BLaER1 treated with 17β-estradiol and CSF1 and Interleukin-3, amounts not matched to agents 10 nM and 100 nM (cell line): ENCODE measurements at regions not wholly inside any gene's neighbourhood (a gene's known extent, or its start where the extent isn't known, plus 50 kb on each side); places are given as distances from the start of the nearest gene placed in this dataset.
"Not testable (repeated sequence)": the region's sequence is repeated elsewhere in the genome, so short reads cannot be mapped to it uniquely, and the experiment has no call there.

Experiments
- H3K27ac ChIP-seq, 11 experiments: shearing (Covaris generic); formaldehyde crosslinking; 2 replicates each; pipeline ENCODE4 v1.8.1; 2022
- H3K27me3 ChIP-seq, 11 experiments: shearing (Covaris generic); formaldehyde crosslinking; 2 replicates each; pipeline ENCODE4 v1.8.1; 2022
- H3K36me3 ChIP-seq, 11 experiments: shearing (Covaris generic); formaldehyde crosslinking; 2 replicates each; pipeline ENCODE4 v1.8.1; 2022
- H3K4me1 ChIP-seq, 10 experiments: shearing (Covaris generic); formaldehyde crosslinking; 2 replicates each; pipeline ENCODE4 v1.8.1; 2022
- H3K4me2 ChIP-seq, 11 experiments: shearing (Covaris generic); formaldehyde crosslinking; 2 replicates each; pipeline ENCODE4 v1.8.1; 2022
- H3K4me3 ChIP-seq, 10 experiments: shearing (Covaris generic); formaldehyde crosslinking; 2 replicates each; pipeline ENCODE4 v1.8.1; 2022
- H3K9ac ChIP-seq, 11 experiments: shearing (Covaris generic); formaldehyde crosslinking; 2 replicates each; pipeline ENCODE4 v1.8.1; 2022
- H3K9me3 ChIP-seq, 11 experiments: shearing (Covaris generic); formaldehyde crosslinking; replicated peaks in 1 of 11; 2 replicates each; pipeline ENCODE4 v1.8.1; 2022
- H4K20me1 ChIP-seq, 11 experiments: shearing (Covaris generic); formaldehyde crosslinking; 2 replicates each; pipeline ENCODE4 v1.8.1; 2022
- Cebpa-rat ChIP-seq, 11 experiments: shearing (Covaris generic); IDR thresholded peaks; 2 replicates each; pipeline ENCODE4 v1.8.1; 2022

GRCh38 chr2:48189552-48190228, 124.8 kb upstream of the FOXN2 start:
- peaks cover 0 to 41% (median 0%) of the 10 kb centered on the region in 10 experiments; a peak in 6 of 20 replicates for H3K4me1 ChIP-seq
- no peak overlapping the region for H3K4me3 ChIP-seq
- H3K9ac ChIP-seq: peak overlapping the region in 3 of 11 experiments; percentile 43 to 51 (median 47); a peak in 3 of 22 replicates
- no peak for TF ChIP-seq Cebpa-rat (IDR thresholded peaks at IDR 0.05)
- no peaks in the 10 kb centered on the region for H3K36me3 ChIP-seq
- peak overlapping the region in 5 of 11 experiments; percentile 30 to 79 (median 70); a peak in 7 of 22 replicates for H3K27ac ChIP-seq
- no peaks in the 10 kb centered on the region for H3K27me3 ChIP-seq
- H3K4me2 ChIP-seq: peak overlapping the region in 3 of 11 experiments; percentile 52 to 78 (median 78); a peak in 6 of 22 replicates
- no peaks in the 10 kb centered on the region for H4K20me1 ChIP-seq
- no peaks in the 10 kb centered on the region for H3K9me3 ChIP-seq

- Histone ChIP-seq H3K9ac (peak overlapping the region in 3 of 11 experiments; percentile 43 to 51 (median 47); a peak in 4 of 22 replicates), H3K9me3 (no peaks in the 10 kb centered on the region), H3K36me3 (no peaks in the 10 kb centered on the region), H3K4me1 (peaks cover 0 to 36% (median 0%) of the 10 kb centered on the region in 10 experiments; a peak in 6 of 20 replicates), H3K27me3 (no peaks in the 10 kb centered on the region), H3K4me2 (peak overlapping the region in 3 of 11 experiments; percentile 52 to 78 (median 78); a peak in 5 of 22 replicates), H3K4me3 (no peak overlapping the region), H4K20me1 (no peaks in the 10 kb centered on the region), H3K27ac (peak overlapping the region in 5 of 11 experiments; percentile 30 to 79 (median 70); a peak in 7 of 22 replicates)
- no peak for TF ChIP-seq Cebpa-rat (IDR thresholded peaks at IDR 0.05)
Observed at GRCh38 chr2:48190230-48190629, 124.3 kb upstream of the FOXN2 start.

DNA sequence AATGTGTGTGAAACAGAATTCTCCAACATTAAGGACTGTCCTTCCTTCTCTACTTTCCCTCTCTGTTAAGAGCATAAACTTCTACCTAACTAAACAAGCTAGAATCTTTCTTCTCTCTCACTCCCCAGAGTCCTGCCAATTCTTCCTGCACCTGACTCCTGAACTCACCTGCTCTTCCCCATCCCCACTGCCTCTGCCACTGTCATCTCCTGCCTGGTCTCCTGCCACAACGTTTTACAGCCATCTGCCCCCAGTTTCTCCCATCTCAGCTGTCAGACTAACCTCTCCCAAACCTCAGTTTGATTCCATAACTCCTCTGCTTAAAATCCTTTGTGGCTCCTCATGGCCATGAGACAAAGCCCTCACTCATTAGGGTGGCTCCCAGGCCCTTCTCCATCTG, 119.8 kb upstream of the FOXN2 start:
- no peaks in the 10 kb centered on the region for H4K20me1 ChIP-seq
- 0 out of 22 replicates have a peak overlapping the region, but pooled peaks of 1 of the 11 experiments have one; percentile 11 for H3K27ac ChIP-seq
- peaks cover 0 to 60% (median 10%) of the 10 kb centered on the region in 10 experiments; a peak in 13 of 20 replicates for H3K4me1 ChIP-seq
- H3K36me3 ChIP-seq: no peaks in the 10 kb centered on the region
- H3K4me3 ChIP-seq: no peak overlapping the region
- no peak for TF ChIP-seq Cebpa-rat (IDR thresholded peaks at IDR 0.05)
- H3K4me2 ChIP-seq: peak overlapping the region in 1 of 11 experiments; percentile 6; a peak in 1 of 22 replicates
- no peaks in the 10 kb centered on the region for H3K9me3 ChIP-seq
- H3K9ac ChIP-seq: no peak overlapping the region
- H3K27me3 ChIP-seq: no peaks in the 10 kb centered on the region

GRCh38 chr2:48195169-48195568, 119.3 kb upstream of the FOXN2 start:
- H3K4me2 ChIP-seq: peak overlapping the region in 1 of 11 experiments; percentile 6; a peak in 1 of 22 replicates
- H3K4me3 ChIP-seq: no peak overlapping the region
- TF ChIP-seq Cebpa-rat (IDR thresholded peaks at IDR 0.05): no peak
- no peaks in the 10 kb centered on the region for H3K27me3 ChIP-seq
- peaks cover 0 to 59% (median 10%) of the 10 kb centered on the region in 10 experiments; a peak in 13 of 20 replicates for H3K4me1 ChIP-seq
- no peaks in the 10 kb centered on the region for H3K9me3 ChIP-seq
- no peaks in the 10 kb centered on the region for H4K20me1 ChIP-seq
- no peaks in the 10 kb centered on the region for H3K36me3 ChIP-seq
- H3K9ac ChIP-seq: no peak overlapping the region
- H3K27ac ChIP-seq: no peak overlapping the region

DNA sequence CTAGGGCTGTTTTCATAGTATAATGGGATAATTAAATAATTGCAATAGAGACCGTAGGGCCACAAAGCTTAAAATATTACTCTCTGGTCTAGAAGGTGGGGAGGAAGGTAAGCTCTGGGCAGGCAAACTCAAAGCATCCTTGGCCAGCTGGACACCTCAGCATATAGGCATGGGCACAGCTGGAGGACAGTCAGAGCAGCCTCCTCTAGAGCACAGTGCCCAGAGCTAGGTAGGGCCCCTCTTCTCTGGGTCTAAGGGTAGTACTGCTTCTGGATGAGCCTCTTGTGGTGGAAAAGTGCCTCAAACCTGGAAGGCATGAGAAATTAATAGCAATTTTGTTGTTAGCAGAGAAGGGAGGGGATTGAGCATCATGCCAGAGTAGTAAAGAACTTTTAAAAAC, 116.9 kb upstream of the FOXN2 start:
- no peaks in the 10 kb centered on the region for H3K9me3 ChIP-seq
- H3K36me3 ChIP-seq: no peaks in the 10 kb centered on the region
- H3K9ac ChIP-seq: peak overlapping the region in 1 of 11 experiments; percentile 13; a peak in 1 of 22 replicates
- TF ChIP-seq Cebpa-rat (IDR thresholded peaks at IDR 0.05): no peak
- H3K4me3 ChIP-seq: no peak overlapping the region
- H3K27me3 ChIP-seq: no peaks in the 10 kb centered on the region
- H4K20me1 ChIP-seq: no peaks in the 10 kb centered on the region
- peak overlapping the region in 3 of 11 experiments; percentile 32 to 51 (median 48); a peak in 5 of 22 replicates for H3K27ac ChIP-seq
- peak overlapping the region in 3 of 11 experiments; percentile 67 to 91 (median 79); a peak in 6 of 22 replicates for H3K4me2 ChIP-seq
- H3K4me1 ChIP-seq: peaks cover 0 to 53% (median 10%) of the 10 kb centered on the region in 10 experiments; a peak in 13 of 20 replicates

DNA sequence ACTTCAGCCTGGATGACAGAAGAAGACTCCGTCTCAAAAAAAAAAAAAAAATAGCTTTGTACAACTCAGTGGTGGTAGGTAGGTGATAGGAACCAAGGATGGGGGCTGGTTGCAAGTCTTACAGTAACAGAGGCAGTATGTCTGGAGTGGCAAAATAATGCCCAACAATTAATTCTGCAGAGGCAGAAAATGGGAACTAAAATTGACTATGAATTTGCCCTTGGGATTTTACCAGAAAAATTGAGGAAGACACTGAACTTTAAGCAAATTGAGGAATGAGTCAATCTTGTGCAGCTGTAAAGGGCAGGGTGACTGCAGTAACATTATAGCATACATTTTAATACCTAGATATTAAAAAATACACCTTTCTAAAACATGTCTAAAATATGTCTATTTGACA, 116.1 kb upstream of the FOXN2 start:
- no peak for TF ChIP-seq Cebpa-rat (IDR thresholded peaks at IDR 0.05)
- Histone ChIP-seq H3K4me2 (peak overlapping the region in 6 of 11 experiments; percentile 11 to 91 (median 55); a peak in 8 of 22 replicates), H3K9me3 (no peaks in the 10 kb centered on the region)

GRCh38 chr2:48199070-48199469, 115.4 kb upstream of the FOXN2 start:
- peak overlapping the region in 3 of 11 experiments; percentile 47 to 53 (median 48); a peak in 5 of 22 replicates for H3K27ac ChIP-seq
- no peaks in the 10 kb centered on the region for H3K9me3 ChIP-seq
- H4K20me1 ChIP-seq: no peaks in the 10 kb centered on the region
- peaks cover 0 to 53% (median 10%) of the 10 kb centered on the region in 10 experiments; a peak in 13 of 20 replicates for H3K4me1 ChIP-seq
- H3K27me3 ChIP-seq: no peaks in the 10 kb centered on the region
- no peak overlapping the region; a peak in 2 of 22 replicates for H3K9ac ChIP-seq
- no peak overlapping the region for H3K4me3 ChIP-seq
- no peaks in the 10 kb centered on the region for H3K36me3 ChIP-seq
- TF ChIP-seq Cebpa-rat (IDR thresholded peaks at IDR 0.05): no peak
- H3K4me2 ChIP-seq: peak overlapping the region in 4 of 11 experiments; percentile 25 to 91 (median 73); a peak in 8 of 22 replicates

More for the DNA sequence above, 116.1 kb upstream of the FOXN2 start:
- Histone ChIP-seq H4K20me1 (no peaks in the 10 kb centered on the region), H3K27me3 (no peaks in the 10 kb centered on the region), H3K36me3 (no peaks in the 10 kb centered on the region), H3K4me3 (no peak overlapping the region), H3K27ac (peak overlapping the region in 3 of 11 experiments; percentile 47 to 53 (median 48); a peak in 5 of 22 replicates), H3K4me1 (peaks cover 0 to 53% (median 10%) of the 10 kb centered on the region in 10 experiments; a peak in 13 of 20 replicates), H3K9ac (no peak overlapping the region; a peak in 1 of 22 replicates)

DNA sequence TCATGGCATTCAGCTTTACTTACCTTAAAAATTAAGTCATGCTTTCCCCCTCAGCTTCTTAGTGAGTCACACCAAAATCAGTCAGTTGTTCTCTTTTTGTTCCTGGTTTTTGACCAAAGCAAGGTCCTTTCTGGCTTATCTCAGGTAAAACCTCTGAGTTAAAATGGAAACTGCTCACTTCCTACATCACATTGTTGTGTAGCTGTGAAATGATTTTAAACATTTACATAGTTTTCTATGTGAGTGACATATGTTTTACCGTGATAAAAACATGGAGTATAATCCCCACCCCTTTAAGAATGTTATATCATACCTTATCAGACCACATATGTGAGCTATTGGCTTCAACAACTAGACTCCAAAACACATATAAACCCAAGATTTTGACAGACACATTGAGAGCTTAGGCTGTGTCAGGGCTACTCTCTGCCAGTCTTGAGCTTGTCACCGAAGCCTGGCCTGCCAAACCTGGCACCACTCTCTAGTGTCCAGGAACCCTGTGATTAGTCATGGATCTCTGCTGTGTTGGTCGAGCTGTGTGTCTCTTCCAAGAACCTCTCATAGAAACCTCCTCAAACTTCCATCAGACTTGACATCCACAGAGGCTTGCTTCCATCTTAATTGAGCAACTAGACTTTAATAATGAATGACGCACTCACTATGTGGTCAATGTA, 113.7 kb upstream of the FOXN2 start:
- no peak for TF ChIP-seq Cebpa-rat (IDR thresholded peaks at IDR 0.05)
- peak overlapping the region in 2 of 11 experiments; percentile 12 to 31; a peak in 2 of 22 replicates for H3K4me2 ChIP-seq
- H3K4me3 ChIP-seq: no peak overlapping the region
- H3K9ac ChIP-seq: no peak overlapping the region
- H3K27ac ChIP-seq: no peak overlapping the region
- H3K4me1 ChIP-seq: peaks cover 7 to 61% (median 13%) of the 10 kb centered on the region in 10 experiments; a peak in 17 of 20 replicates
- H3K36me3 ChIP-seq: no peaks in the 10 kb centered on the region
- H3K9me3 ChIP-seq: no peaks in the 10 kb centered on the region
- H3K27me3 ChIP-seq: no peaks in the 10 kb centered on the region
- H4K20me1 ChIP-seq: no peaks in the 10 kb centered on the region

- not testable (repeated sequence) for H3K27ac ChIP-seq, H3K9ac ChIP-seq, H3K27me3 ChIP-seq, H4K20me1 ChIP-seq, H3K4me3 ChIP-seq, H3K36me3 ChIP-seq, H3K9me3 ChIP-seq, H3K4me2 ChIP-seq
- peaks cover 7 to 61% (median 13%) of the 10 kb centered on the region in 10 experiments; a peak in 17 of 20 replicates for H3K4me1 ChIP-seq
Observed at GRCh38 chr2:48201435-48201834, 113.0 kb upstream of the FOXN2 start.
